WTC11 (cell line): ENCODE measurements at regions not wholly inside any gene's neighbourhood (a gene's known extent, or its start where the extent isn't known, plus 50 kb on each side); places are given as distances from the start of the nearest gene placed in this dataset.

Source experiments
- ATAC-seq: fragments of 200-7000 bp; cut with Tn5 transposase; 2 replicates; pipeline ENCODE4 v1.10.0; 2021; ENCODE audit warnings: mild to moderate bottlenecking, moderate library complexity
- CTCF ChIA-PET: fragments of 300-600 bp; sonication (Branson Sonifier 250); formaldehyde crosslinking; loops from one replicate; lab custom pipeline; 2021; ENCODE audit warnings: antibody characterized with exemption; lab: Charles Lee
- POLR2A ChIA-PET: fragments of 350-600 bp; sonication (Branson Sonifier 250); formaldehyde crosslinking; loops from one replicate; lab custom pipeline; 2021; ENCODE audit warnings: antibody characterized with exemption; lab: Charles Lee
- DNase-seq: peaks from one replicate; pipeline ENCODE4 v3.0.0; 2021; ENCODE audit warnings: low spot score
- H3K27ac Mint-ChIP-seq: 2 replicates; pipeline ENCODE4 v1.8.0; 2021; ENCODE audit warnings: mixed read lengths
- H3K27me3 Mint-ChIP-seq: 2 replicates; pipeline ENCODE4 v1.8.0; 2021; ENCODE audit warnings: low read depth, mild to moderate bottlenecking, moderate library complexity, mixed read lengths
- H3K36me3 Mint-ChIP-seq: 2 replicates; pipeline ENCODE4 v1.8.0; 2021; ENCODE audit warnings: mixed read lengths
- H3K4me1 Mint-ChIP-seq: 2 replicates; pipeline ENCODE4 v1.8.0; 2022; ENCODE audit warnings: mixed read lengths
- H3K4me3 Mint-ChIP-seq: 2 replicates; pipeline ENCODE4 v1.8.0; 2021; ENCODE audit warnings: mild to moderate bottlenecking, moderate library complexity, mixed read lengths
- H3K9me3 Mint-ChIP-seq: 2 replicates; pipeline ENCODE4 v1.8.0; 2021; ENCODE audit warnings: mixed read lengths
- CBFB ChIP-seq: sonication (generic); formaldehyde crosslinking; IDR thresholded peaks from 2 replicates; pipeline ENCODE4 v1.8.1; 2022; ENCODE audit warnings: mild to moderate bottlenecking, low read depth, missing genetic modification reagents
- CREM ChIP-seq: sonication (generic); formaldehyde crosslinking; IDR thresholded peaks from 2 replicates; pipeline ENCODE4 v1.8.1; 2022; ENCODE audit warnings: mild to moderate bottlenecking, missing genetic modification reagents, moderate library complexity
- EMX1 ChIP-seq: fragments of 250-450 bp; sonication (Bioruptor Pico); IDR thresholded peaks from 2 replicates; pipeline ENCODE4 v1.8.0; 2021; ENCODE audit warnings: mild to moderate bottlenecking
- ESRRA ChIP-seq: sonication (generic); formaldehyde crosslinking; IDR thresholded peaks from 2 replicates; pipeline ENCODE4 v1.8.1; 2022; ENCODE audit warnings: mild to moderate bottlenecking, missing genetic modification reagents, borderline replicate concordance
- IRF2 ChIP-seq: sonication (generic); formaldehyde crosslinking; IDR thresholded peaks from 2 replicates; pipeline ENCODE4 v1.8.0; 2022; ENCODE audit warnings: low read depth, missing genetic modification reagents, borderline replicate concordance
- JAZF1 ChIP-seq: fragments of 250-450 bp; sonication (Bioruptor Pico); IDR thresholded peaks from 2 replicates; pipeline ENCODE4 v1.9.0; 2021; ENCODE audit warnings: moderate library complexity, mild to moderate bottlenecking, inconsistent platforms
- KAT7 ChIP-seq: sonication (generic); formaldehyde crosslinking; IDR thresholded peaks from 2 replicates; pipeline ENCODE4 v1.8.1; 2023; ENCODE audit warnings: missing genetic modification reagents, mild to moderate bottlenecking, borderline replicate concordance
- MYBL2 ChIP-seq: sonication (generic); formaldehyde crosslinking; IDR thresholded peaks from 2 replicates; pipeline ENCODE4 v1.8.1; 2023; ENCODE audit warnings: mild to moderate bottlenecking, moderate library complexity, missing genetic modification reagents
- NFE2L1 ChIP-seq: sonication (generic); formaldehyde crosslinking; IDR thresholded peaks from 2 replicates; pipeline ENCODE4 v1.8.1; 2023; ENCODE audit warnings: missing genetic modification reagents
- OVOL2 ChIP-seq: fragments of 250-450 bp; sonication (Bioruptor Pico); IDR thresholded peaks from 2 replicates; pipeline ENCODE4 v1.9.0; 2021; ENCODE audit warnings: mild to moderate bottlenecking, borderline replicate concordance
- TEAD4 ChIP-seq: sonication (generic); formaldehyde crosslinking; IDR thresholded peaks from 2 replicates; pipeline ENCODE4 v1.8.0; 2022; ENCODE audit warnings: mild to moderate bottlenecking, missing genetic modification reagents
- ZNF121 ChIP-seq: sonication (generic); formaldehyde crosslinking; IDR thresholded peaks from 2 replicates; pipeline ENCODE4 v1.8.0; 2023; ENCODE audit warnings: missing genetic modification reagents
- ZNF219 ChIP-seq: sonication (generic); formaldehyde crosslinking; IDR thresholded peaks from 2 replicates; pipeline ENCODE4 v1.8.0; 2023; ENCODE audit warnings: missing genetic modification reagents, mild to moderate bottlenecking, borderline replicate concordance
- ZNF396 ChIP-seq: fragments of 250-450 bp; sonication (Bioruptor Pico); IDR thresholded peaks from 2 replicates; pipeline ENCODE4 v1.8.0; 2021; ENCODE audit warnings: mild to moderate bottlenecking, moderate library complexity, borderline replicate concordance
- ZNF423 ChIP-seq: fragments of 250-450 bp; sonication (Bioruptor Pico); IDR thresholded peaks from 2 replicates; pipeline ENCODE4 v2.1.2; 2022; ENCODE audit warnings: mild to moderate bottlenecking, moderate library complexity
- TF ChIP-seq, protein P1 (sequence below): sonication (generic); formaldehyde crosslinking; IDR thresholded peaks from 2 replicates; pipeline ENCODE4 v1.8.0; 2022; ENCODE audit warnings: mild to moderate bottlenecking, missing genetic modification reagents
- TF ChIP-seq, protein P2 (sequence below): sonication (generic); formaldehyde crosslinking; IDR thresholded peaks from 2 replicates; pipeline ENCODE4 v1.8.1; 2022; ENCODE audit warnings: low read depth, mild to moderate bottlenecking, moderate library complexity, missing genetic modification reagents, borderline replicate concordance
- TF ChIP-seq, protein P3 (sequence below): sonication (generic); formaldehyde crosslinking; IDR thresholded peaks from 2 replicates; pipeline ENCODE4 v1.8.1; 2023; ENCODE audit warnings: mild to moderate bottlenecking, missing genetic modification reagents
- TF ChIP-seq, protein P4 (sequence below): sonication (generic); formaldehyde crosslinking; IDR thresholded peaks from 2 replicates; pipeline ENCODE4 v1.8.0; 2023; ENCODE audit warnings: missing genetic modification reagents, mild to moderate bottlenecking, borderline replicate concordance
- TF ChIP-seq, protein P5 (sequence below): sonication (generic); formaldehyde crosslinking; IDR thresholded peaks from 2 replicates; pipeline ENCODE4 v1.8.1; 2022; ENCODE audit warnings: missing genetic modification reagents, borderline replicate concordance

DNA sequence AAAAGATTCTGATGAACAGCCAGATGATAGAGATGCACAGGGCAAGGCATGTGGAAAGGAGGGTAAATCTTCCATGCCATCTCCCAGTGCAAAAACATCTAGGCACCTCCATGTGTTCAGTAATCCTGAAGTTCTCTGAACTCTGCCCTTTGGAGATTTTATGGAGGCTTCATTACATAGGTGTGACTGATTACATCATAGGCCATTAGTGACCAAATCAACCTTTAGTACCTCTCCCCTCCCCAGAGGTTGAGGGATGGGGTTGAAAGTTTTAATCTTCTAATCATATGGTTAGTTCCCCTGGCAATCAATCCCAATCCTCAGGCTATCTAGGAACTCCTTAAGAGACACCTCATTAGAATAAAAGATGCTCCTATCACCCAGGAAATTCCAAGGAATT is 2190.2 kb upstream of the PIK3C3 start:
- Mint-ChIP-seq H3K36me3 (peaks cover 3% of the 10 kb centered on the region; the same call in 1 of the 2 replicates), H3K27me3 (no peaks in the 10 kb centered on the region)
- ATAC-seq, result no peak

DNA sequence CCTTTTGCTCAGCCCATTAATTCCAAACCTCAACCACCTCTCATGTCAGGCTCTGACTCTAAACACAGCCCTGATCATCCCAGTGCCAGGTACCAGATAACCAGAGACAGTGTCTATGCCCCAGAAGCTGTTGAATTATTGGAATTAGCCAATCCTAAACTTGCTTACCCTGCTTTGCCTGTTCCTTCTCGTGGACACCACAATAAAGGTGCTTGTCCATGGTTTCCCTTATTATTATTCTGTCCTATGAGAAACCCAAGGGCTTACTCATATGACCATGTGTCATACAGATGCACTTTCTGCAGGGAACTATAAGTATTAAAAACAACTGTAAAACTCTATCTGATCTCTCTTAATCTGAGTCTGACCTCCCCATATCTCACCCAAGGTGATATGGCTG is 2193.8 kb upstream of the PIK3C3 start:
- Mint-ChIP-seq H3K4me3 (no peak overlapping the region), H3K9me3 (peaks cover 9% of the 10 kb centered on the region), H3K27ac (no peak overlapping the region), H3K36me3 (peaks cover 7% of the 10 kb centered on the region), H3K27me3 (no peaks in the 10 kb centered on the region), H3K4me1 (peaks cover 12% of the 10 kb centered on the region)
- ATAC-seq (no peak), DNase-seq (no peak)
- POLR2A ChIA-PET, result interaction anchor here (1.1 kb wide), 1 partner anchor 259 kb away, joined by 3 read pairs; no protein-coding TSS in a partner anchor
- CTCF ChIA-PET, result no interaction called here
- TF ChIP-seq, protein P1, sequence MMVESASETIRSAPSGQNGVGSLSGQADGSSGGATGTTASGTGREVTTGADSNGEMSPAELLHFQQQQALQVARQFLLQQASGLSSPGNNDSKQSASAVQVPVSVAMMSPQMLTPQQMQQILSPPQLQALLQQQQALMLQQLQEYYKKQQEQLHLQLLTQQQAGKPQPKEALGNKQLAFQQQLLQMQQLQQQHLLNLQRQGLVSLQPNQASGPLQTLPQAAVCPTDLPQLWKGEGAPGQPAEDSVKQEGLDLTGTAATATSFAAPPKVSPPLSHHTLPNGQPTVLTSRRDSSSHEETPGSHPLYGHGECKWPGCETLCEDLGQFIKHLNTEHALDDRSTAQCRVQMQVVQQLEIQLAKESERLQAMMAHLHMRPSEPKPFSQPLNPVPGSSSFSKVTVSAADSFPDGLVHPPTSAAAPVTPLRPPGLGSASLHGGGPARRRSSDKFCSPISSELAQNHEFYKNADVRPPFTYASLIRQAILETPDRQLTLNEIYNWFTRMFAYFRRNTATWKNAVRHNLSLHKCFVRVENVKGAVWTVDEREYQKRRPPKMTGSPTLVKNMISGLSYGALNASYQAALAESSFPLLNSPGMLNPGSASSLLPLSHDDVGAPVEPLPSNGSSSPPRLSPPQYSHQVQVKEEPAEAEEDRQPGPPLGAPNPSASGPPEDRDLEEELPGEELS (CRISPR knock-in tag), result no peak
- TF ChIP-seq ZNF121 (CRISPR knock-in tag) (no peak), MYBL2 (CRISPR knock-in tag) (no peak), NFE2L1 (CRISPR knock-in tag) (no peak), CBFB (CRISPR knock-in tag) (no peak), CREM (CRISPR knock-in tag) (no peak), JAZF1 (CRISPR knock-in tag) (no peak), TEAD4 (CRISPR knock-in tag) (no peak), ZNF219 (CRISPR knock-in tag) (no peak), IRF2 (no peak)
- TF ChIP-seq, protein P2, sequence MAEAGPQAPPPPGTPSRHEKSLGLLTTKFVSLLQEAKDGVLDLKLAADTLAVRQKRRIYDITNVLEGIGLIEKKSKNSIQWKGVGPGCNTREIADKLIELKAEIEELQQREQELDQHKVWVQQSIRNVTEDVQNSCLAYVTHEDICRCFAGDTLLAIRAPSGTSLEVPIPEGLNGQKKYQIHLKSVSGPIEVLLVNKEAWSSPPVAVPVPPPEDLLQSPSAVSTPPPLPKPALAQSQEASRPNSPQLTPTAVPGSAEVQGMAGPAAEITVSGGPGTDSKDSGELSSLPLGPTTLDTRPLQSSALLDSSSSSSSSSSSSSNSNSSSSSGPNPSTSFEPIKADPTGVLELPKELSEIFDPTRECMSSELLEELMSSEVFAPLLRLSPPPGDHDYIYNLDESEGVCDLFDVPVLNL (CRISPR knock-in tag), result no peak
- TF ChIP-seq, protein P3, sequence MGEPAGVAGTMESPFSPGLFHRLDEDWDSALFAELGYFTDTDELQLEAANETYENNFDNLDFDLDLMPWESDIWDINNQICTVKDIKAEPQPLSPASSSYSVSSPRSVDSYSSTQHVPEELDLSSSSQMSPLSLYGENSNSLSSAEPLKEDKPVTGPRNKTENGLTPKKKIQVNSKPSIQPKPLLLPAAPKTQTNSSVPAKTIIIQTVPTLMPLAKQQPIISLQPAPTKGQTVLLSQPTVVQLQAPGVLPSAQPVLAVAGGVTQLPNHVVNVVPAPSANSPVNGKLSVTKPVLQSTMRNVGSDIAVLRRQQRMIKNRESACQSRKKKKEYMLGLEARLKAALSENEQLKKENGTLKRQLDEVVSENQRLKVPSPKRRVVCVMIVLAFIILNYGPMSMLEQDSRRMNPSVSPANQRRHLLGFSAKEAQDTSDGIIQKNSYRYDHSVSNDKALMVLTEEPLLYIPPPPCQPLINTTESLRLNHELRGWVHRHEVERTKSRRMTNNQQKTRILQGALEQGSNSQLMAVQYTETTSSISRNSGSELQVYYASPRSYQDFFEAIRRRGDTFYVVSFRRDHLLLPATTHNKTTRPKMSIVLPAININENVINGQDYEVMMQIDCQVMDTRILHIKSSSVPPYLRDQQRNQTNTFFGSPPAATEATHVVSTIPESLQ (CRISPR knock-in tag), result no peak
- TF ChIP-seq, protein P4, sequence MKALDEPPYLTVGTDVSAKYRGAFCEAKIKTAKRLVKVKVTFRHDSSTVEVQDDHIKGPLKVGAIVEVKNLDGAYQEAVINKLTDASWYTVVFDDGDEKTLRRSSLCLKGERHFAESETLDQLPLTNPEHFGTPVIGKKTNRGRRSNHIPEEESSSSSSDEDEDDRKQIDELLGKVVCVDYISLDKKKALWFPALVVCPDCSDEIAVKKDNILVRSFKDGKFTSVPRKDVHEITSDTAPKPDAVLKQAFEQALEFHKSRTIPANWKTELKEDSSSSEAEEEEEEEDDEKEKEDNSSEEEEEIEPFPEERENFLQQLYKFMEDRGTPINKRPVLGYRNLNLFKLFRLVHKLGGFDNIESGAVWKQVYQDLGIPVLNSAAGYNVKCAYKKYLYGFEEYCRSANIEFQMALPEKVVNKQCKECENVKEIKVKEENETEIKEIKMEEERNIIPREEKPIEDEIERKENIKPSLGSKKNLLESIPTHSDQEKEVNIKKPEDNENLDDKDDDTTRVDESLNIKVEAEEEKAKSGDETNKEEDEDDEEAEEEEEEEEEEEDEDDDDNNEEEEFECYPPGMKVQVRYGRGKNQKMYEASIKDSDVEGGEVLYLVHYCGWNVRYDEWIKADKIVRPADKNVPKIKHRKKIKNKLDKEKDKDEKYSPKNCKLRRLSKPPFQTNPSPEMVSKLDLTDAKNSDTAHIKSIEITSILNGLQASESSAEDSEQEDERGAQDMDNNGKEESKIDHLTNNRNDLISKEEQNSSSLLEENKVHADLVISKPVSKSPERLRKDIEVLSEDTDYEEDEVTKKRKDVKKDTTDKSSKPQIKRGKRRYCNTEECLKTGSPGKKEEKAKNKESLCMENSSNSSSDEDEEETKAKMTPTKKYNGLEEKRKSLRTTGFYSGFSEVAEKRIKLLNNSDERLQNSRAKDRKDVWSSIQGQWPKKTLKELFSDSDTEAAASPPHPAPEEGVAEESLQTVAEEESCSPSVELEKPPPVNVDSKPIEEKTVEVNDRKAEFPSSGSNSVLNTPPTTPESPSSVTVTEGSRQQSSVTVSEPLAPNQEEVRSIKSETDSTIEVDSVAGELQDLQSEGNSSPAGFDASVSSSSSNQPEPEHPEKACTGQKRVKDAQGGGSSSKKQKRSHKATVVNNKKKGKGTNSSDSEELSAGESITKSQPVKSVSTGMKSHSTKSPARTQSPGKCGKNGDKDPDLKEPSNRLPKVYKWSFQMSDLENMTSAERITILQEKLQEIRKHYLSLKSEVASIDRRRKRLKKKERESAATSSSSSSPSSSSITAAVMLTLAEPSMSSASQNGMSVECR (CRISPR knock-in tag), result no peak

More for the DNA sequence above, 2190.2 kb upstream of the PIK3C3 start:
- Mint-ChIP-seq H3K9me3 (peaks cover 4% of the 10 kb centered on the region), H3K4me3 (no peak overlapping the region)
- ChIA-PET CTCF (no interaction called here), POLR2A (no interaction called here)
- no peak for DNase-seq
- TF ChIP-seq KAT7 (CRISPR knock-in tag), result no peak
- TF ChIP-seq, protein P4 (CRISPR knock-in tag), result no peak
- TF ChIP-seq ZNF423 (CRISPR knock-in tag), result no peak
- no peak for TF ChIP-seq EMX1 (CRISPR knock-in tag)
- TF ChIP-seq ZNF396 (CRISPR knock-in tag), result no peak
- no peak for TF ChIP-seq ESRRA (CRISPR knock-in tag)
- TF ChIP-seq OVOL2 (CRISPR knock-in tag), result no peak
- TF ChIP-seq, protein P5, sequence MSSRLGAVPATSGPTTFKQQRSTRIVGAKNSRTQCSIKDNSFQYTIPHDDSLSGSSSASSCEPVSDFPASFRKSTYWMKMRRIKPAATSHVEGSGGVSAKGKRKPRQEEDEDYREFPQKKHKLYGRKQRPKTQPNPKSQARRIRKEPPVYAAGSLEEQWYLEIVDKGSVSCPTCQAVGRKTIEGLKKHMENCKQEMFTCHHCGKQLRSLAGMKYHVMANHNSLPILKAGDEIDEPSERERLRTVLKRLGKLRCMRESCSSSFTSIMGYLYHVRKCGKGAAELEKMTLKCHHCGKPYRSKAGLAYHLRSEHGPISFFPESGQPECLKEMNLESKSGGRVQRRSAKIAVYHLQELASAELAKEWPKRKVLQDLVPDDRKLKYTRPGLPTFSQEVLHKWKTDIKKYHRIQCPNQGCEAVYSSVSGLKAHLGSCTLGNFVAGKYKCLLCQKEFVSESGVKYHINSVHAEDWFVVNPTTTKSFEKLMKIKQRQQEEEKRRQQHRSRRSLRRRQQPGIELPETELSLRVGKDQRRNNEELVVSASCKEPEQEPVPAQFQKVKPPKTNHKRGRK (CRISPR knock-in tag), result no peak
- TF ChIP-seq, all 79 proteins: peak for 0
- Mint-ChIP-seq H3K4me1 (peaks cover 21% of the 10 kb centered on the region), H3K27ac (no peak overlapping the region)
